Keratinocyte (primary cell): ENCODE measurements at regions not wholly inside any gene's neighbourhood (a gene's known extent, or its start where the extent isn't known, plus 50 kb on each side); places are given as distances from the start of the nearest gene placed in this dataset.

Experiments used
- DNase-seq: peaks from one replicate; pipeline ENCODE4 v3.0.0-alpha.2; 2011; ENCODE audit warnings: low read depth, missing footprints, low spot score
- FAIRE-seq: peaks from 2 replicates; lab custom pipeline; 2011; peaks lifted over from hg19 to GRCh38; lab: Jason Lieb, UNC
- H2AFZ ChIP-seq: 2 replicates; pipeline ENCODE4 v1.6.0; 2012; ENCODE audit warnings: low read length, control low read depth, inconsistent platforms; ENCODE audit not compliant: control insufficient read depth
- H3K27ac ChIP-seq: 2 replicates; pipeline ENCODE4 v1.5.1; 2011; ENCODE audit warnings: low read length; ENCODE audit not compliant: control insufficient read depth, insufficient read depth
- H3K27me3 ChIP-seq: 3 replicates; pipeline ENCODE4 v1.6.0; 2011; ENCODE audit warnings: low read length; ENCODE audit not compliant: control insufficient read depth, insufficient read depth; ENCODE audit errors: extremely low read depth
- H3K36me3 ChIP-seq, 2 experiments: 2 replicates in 1 of 2; 3 replicates in 1 of 2; pipeline ENCODE4 v1.5.1; 2011; ENCODE audit warnings: low read length in 2 of 2, mild to moderate bottlenecking in 1 of 2; ENCODE audit not compliant: control insufficient read depth in 2 of 2, insufficient read depth in 2 of 2; ENCODE audit errors: extremely low read depth in 1 of 2
- H3K4me1 ChIP-seq: 3 replicates; pipeline ENCODE4 v1.5.1; 2011; ENCODE audit warnings: low read length; ENCODE audit not compliant: control insufficient read depth, insufficient read depth; ENCODE audit errors: extremely low read depth
- H3K4me2 ChIP-seq: 3 replicates; pipeline ENCODE4 v1.6.0; 2011; ENCODE audit warnings: low read depth, low read length; ENCODE audit not compliant: control insufficient read depth, insufficient read depth; ENCODE audit errors: extremely low read depth
- H3K4me3 ChIP-seq, 3 experiments: fragments of 200-600 bp in 1 of 3; sonication (generic) in 1 of 3; 2 replicates in 2 of 3; 3 replicates in 1 of 3; pipeline ENCODE4 v1.5.1; 2011 to 2016; ENCODE audit warnings: low read length in 3 of 3, mild to moderate bottlenecking in 3 of 3, control low read depth in 2 of 3, inconsistent platforms in 1 of 3, low read depth in 1 of 3, mixed read lengths in 1 of 3, mixed run types in 1 of 3, moderate library complexity in 1 of 3; ENCODE audit not compliant: control insufficient read depth in 2 of 3, insufficient read depth in 2 of 3; ENCODE audit errors: extremely low read depth in 1 of 3
- H3K79me2 ChIP-seq: 2 replicates; pipeline ENCODE4 v1.6.0; 2012; ENCODE audit warnings: low read length; ENCODE audit not compliant: control insufficient read depth, insufficient read depth
- H3K9ac ChIP-seq: 3 replicates; pipeline ENCODE4 v1.6.0; 2011; ENCODE audit warnings: low read length; ENCODE audit not compliant: control insufficient read depth, insufficient read depth; ENCODE audit errors: extremely low read depth
- H3K9me1 ChIP-seq: 3 replicates; pipeline ENCODE4 v1.6.0; 2011; ENCODE audit warnings: low read length; ENCODE audit not compliant: control insufficient read depth, insufficient read depth; ENCODE audit errors: extremely low read depth
- H3K9me3 ChIP-seq: 2 replicates; pipeline ENCODE4 v1.5.1; 2012; ENCODE audit warnings: low read depth, low read length; ENCODE audit not compliant: control insufficient read depth
- H4K20me1 ChIP-seq: 3 replicates; pipeline ENCODE4 v1.6.0; 2011; ENCODE audit warnings: low read length; ENCODE audit not compliant: control insufficient read depth, insufficient read depth; ENCODE audit errors: extremely low read depth
- CTCF ChIP-seq, 3 experiments: IDR thresholded peaks in 1 of 3; conservative IDR thresholded peaks in 1 of 3; optimal IDR thresholded peaks in 1 of 3; 2 replicates in 2 of 3; 3 replicates in 1 of 3; pipeline versions ENCODE3 to v1.5.1; 2011; ENCODE audit warnings: low read length in 3 of 3, mild to moderate bottlenecking in 3 of 3, moderate library complexity in 2 of 3, control low read depth in 1 of 3, inconsistent platforms in 1 of 3; ENCODE audit not compliant: insufficient read depth in 2 of 3; ENCODE audit errors: extremely low read depth in 1 of 3
- EZH2 ChIP-seq: IDR thresholded peaks from one replicate; pipeline ENCODE4 v1.6.1; 2012; ENCODE audit warnings: inconsistent platforms, mild to moderate bottlenecking, low read length, moderate library complexity
- dilution Hi-C: fragments of 300-500 bp; cut with MboI; formaldehyde crosslinking; loops from one replicate; pipeline ENCODE4 v1.7.0; 2020; ENCODE audit warnings: low sequenced_read_pairs; ENCODE audit not compliant: extremely low pct_ligation_motif_present

DNA sequence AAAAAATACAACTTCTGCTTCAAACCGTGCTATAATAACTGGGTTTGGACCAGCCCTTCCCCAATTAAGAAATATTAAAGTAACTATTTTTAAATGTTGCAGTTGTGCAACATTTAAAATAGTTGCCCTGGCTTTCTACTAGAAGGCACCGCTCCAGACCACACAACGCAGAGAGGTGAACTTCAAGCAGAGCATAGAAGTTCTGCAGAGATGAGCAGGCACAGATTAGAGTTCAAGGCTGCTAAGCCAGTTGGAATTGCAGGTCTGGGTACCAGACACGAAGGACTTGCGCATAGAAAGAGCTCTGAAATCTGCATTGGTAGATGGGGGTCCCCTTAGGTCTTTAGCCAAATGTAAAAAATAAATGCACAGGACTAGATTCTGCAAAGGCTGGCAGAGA lies 58.7 kb upstream of the GALNT10 start:
- H3K27me3 ChIP-seq, result peaks cover 14% of the 10 kb centered on the region

GRCh38 chr5:154132718-154133307 lies 57.7 kb upstream of the GALNT10 start:
- no peaks in the 10 kb centered on the region for H3K36me3 ChIP-seq
- H3K9me1 ChIP-seq, result no peaks in the 10 kb centered on the region
- H3K27ac ChIP-seq, result no peak overlapping the region
- H3K9me3 ChIP-seq, result no peaks in the 10 kb centered on the region
- no peak for FAIRE-seq
- TF ChIP-seq CTCF (optimal IDR thresholded peaks at IDR 0.05 in 1 of 3, IDR thresholded peaks at IDR 0.05 in 1 of 3, conservative IDR thresholded peaks at IDR 0.05 in 1 of 3; ENCODE audit: extremely low read depth in 1 of 3, insufficient read depth in 2 of 3, low read length in 3 of 3) (no peak), EZH2 (no peak)
- H3K9ac ChIP-seq, result no peak overlapping the region
- dilution Hi-C loops, result no loop called here
- H3K4me2 ChIP-seq, result no peak overlapping the region
- no peak overlapping the region for H2AFZ ChIP-seq
- H4K20me1 ChIP-seq, result no peaks in the 10 kb centered on the region
- no peaks in the 10 kb centered on the region for H3K79me2 ChIP-seq
- DNase-seq, result no peak
- no peak overlapping the region for H3K4me3 ChIP-seq
- no peaks in the 10 kb centered on the region for H3K4me1 ChIP-seq
- H3K27me3 ChIP-seq, result peaks cover 14% of the 10 kb centered on the region

More for the DNA sequence above, 58.7 kb upstream of the GALNT10 start:
- H3K9me1 ChIP-seq, result no peaks in the 10 kb centered on the region
- H3K27ac ChIP-seq, result no peak overlapping the region
- H4K20me1 ChIP-seq, result no peaks in the 10 kb centered on the region
- no peaks in the 10 kb centered on the region for H3K79me2 ChIP-seq
- no peaks in the 10 kb centered on the region for H3K9me3 ChIP-seq
- FAIRE-seq (no peak), DNase-seq (no peak)
- dilution Hi-C loops, result no loop called here
- no peak overlapping the region for H3K4me3 ChIP-seq
- no peak overlapping the region for H2AFZ ChIP-seq
- no peaks in the 10 kb centered on the region for H3K36me3 ChIP-seq
- H3K4me1 ChIP-seq, result no peaks in the 10 kb centered on the region
- H3K4me2 ChIP-seq, result no peak overlapping the region
- no peak overlapping the region for H3K9ac ChIP-seq
- TF ChIP-seq CTCF (optimal IDR thresholded peaks at IDR 0.05 in 1 of 3, IDR thresholded peaks at IDR 0.05 in 1 of 3, conservative IDR thresholded peaks at IDR 0.05 in 1 of 3; ENCODE audit: extremely low read depth in 1 of 3, insufficient read depth in 2 of 3, low read length in 3 of 3) (no peak), EZH2 (no peak)
